ENCODE measurements at regions not wholly inside any gene's neighbourhood (a gene's known extent, or its start where the extent isn't known, plus 50 kb on each side); places are given as distances from the start of the nearest gene placed in this dataset.

DNA sequence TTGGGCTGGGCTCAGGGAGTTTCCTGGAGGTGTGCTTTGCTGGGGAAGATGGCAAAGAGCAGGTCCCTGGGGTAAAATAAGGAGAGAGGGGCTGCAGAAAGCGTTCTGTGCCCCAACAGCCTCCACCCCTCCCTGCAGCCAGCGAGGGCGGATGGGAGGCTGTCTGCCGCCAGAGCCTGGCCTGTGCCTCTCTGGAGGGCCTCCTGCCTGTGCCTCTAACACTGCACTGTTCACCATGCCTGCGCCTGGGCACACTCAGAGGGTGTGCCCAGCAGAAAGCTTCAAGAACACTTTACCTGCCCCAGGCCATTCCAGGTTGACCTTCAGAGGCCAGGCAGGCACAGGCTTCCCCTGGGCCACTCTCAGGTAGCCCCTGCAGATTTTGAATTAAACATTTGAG, 77.7 kb upstream of the KLF13 start:
- H3K4me3 ChIP-seq (replicated peaks in 1 of 2; ENCODE audit: low read depth in 2 of 2, low read length in 2 of 2): no peak overlapping the region
- DNase-seq (ENCODE audit: low read depth in 2 of 2): no peak
- no peak for TF ChIP-seq CTCF (IDR thresholded peaks at IDR 0.05; ENCODE audit: low read depth, low read length)

DNA sequence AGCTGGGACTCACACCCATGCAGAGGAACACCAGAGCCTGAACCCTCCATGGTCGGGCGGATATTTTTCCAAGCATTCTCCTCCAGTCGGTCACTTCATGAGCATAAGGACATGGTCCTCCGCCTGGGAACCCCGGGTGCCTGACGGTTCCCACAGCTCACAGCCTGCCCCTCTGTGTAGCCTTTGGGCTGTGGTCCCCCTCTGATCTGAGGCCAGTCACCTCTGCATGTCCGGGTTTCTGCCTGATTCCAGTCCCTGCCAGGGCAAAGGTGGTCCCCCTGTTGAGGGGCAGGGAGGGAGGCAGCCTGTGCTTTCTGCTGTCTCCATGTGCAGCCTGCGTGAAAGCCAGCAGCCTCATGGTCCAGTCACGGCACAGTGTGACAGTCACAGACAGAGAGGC, 76.6 kb upstream of the KLF13 start:
- TF ChIP-seq CTCF (IDR thresholded peaks at IDR 0.05; ENCODE audit: low read depth, low read length): no peak
- H3K4me3 ChIP-seq (replicated peaks in 1 of 2; ENCODE audit: low read depth in 2 of 2, low read length in 2 of 2): no peak overlapping the region

GRCh38 chr15:31251165-31251564, 75.5 kb upstream of the KLF13 start:
- TF ChIP-seq CTCF (IDR thresholded peaks at IDR 0.05; ENCODE audit: low read depth, low read length): no peak
- DNase-seq (ENCODE audit: low read depth in 2 of 2): no peak
- no peak overlapping the region for H3K4me3 ChIP-seq (replicated peaks in 1 of 2; ENCODE audit: low read depth in 2 of 2, low read length in 2 of 2)

More for the DNA sequence above, 76.6 kb upstream of the KLF13 start:
- no peak for DNase-seq (ENCODE audit: low read depth in 2 of 2)

- TF ChIP-seq CTCF (IDR thresholded peaks at IDR 0.05; ENCODE audit: low read depth, low read length): no peak
- DNase-seq (ENCODE audit: low read depth in 2 of 2): peak; percentile 10 to 20
- no peak overlapping the region for H3K4me3 ChIP-seq (replicated peaks in 1 of 2; ENCODE audit: low read depth in 2 of 2, low read length in 2 of 2)
These were observed 74.4 kb upstream of the KLF13 start for GRCh38 chr15:31252171-31252785.

GRCh38 chr15:31254431-31255175, 72.0 kb upstream of the KLF13 start:
- H3K4me3 ChIP-seq (replicated peaks in 1 of 2; ENCODE audit: low read depth in 2 of 2, low read length in 2 of 2): no peak overlapping the region
- no peak for TF ChIP-seq CTCF (IDR thresholded peaks at IDR 0.05; ENCODE audit: low read depth, low read length)
- peak; percentile 73 to 74 for DNase-seq (ENCODE audit: low read depth in 2 of 2)

GRCh38 chr15:31255176-31255510, 71.5 kb upstream of the KLF13 start:
- H3K4me3 ChIP-seq (replicated peaks in 1 of 2; ENCODE audit: low read depth in 2 of 2, low read length in 2 of 2): no peak overlapping the region
- TF ChIP-seq CTCF (IDR thresholded peaks at IDR 0.05; ENCODE audit: low read depth, low read length): no peak
- DNase-seq (ENCODE audit: low read depth in 2 of 2): no peak

Data from cardiac fibroblast (primary cell).